SK-N-SH (cell line): ENCODE measurements at regions not wholly inside any gene's neighbourhood (a gene's known extent, or its start where the extent isn't known, plus 50 kb on each side); places are given as distances from the start of the nearest gene placed in this dataset.

Experiments used
- CTCF ChIP-seq: fragments of 200-600 bp; sonication (generic); IDR thresholded peaks from 2 replicates; pipeline ENCODE4 v1.6.1; 2017; ENCODE audit warnings: antibody characterized with exemption, mild to moderate bottlenecking, moderate library complexity
- RAD21 ChIP-seq: IDR thresholded peaks from 2 replicates; pipeline ENCODE4 v1.6.1; 2012; ENCODE audit warnings: mild to moderate bottlenecking, low read length

DNA sequence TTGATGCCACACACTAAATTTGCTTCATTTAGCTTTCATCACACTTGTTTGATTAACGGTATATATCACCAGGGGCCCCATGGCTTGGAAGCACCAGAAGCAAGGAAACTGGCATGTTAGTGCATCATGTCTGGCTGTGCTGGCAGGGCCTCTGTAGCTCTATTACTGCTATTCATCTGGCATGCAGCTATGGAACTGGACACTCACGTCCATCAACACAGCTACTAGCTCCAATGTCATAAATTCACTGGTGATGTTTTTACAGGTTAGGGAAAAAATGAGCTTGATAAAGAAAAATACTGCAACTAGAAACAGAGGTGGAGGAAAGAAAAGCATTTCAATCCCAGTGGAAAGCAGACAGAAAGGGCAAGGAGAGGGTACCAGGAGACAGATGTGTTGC lies 343.2 kb downstream of the DEPDC1B start:
- TF ChIP-seq CTCF, result no peak
- peak; percentile 27; the same call in 1 of the 2 replicates for TF ChIP-seq RAD21
